C4-2B (cell line): ENCODE measurements at regions not wholly inside any gene's neighbourhood (a gene's known extent, or its start where the extent isn't known, plus 50 kb on each side); places are given as distances from the start of the nearest gene placed in this dataset.

Source experiments
- H3K27ac ChIP-seq: fragments of 450-650 bp; 2 replicates; pipeline ENCODE4 v1.5.1; 2017
- ZFX ChIP-seq: fragments of 450-650 bp; IDR thresholded peaks from 2 replicates; pipeline ENCODE4 v1.6.1; 2017
- TF ChIP-seq, protein P1 (sequence below): fragments of 450-650 bp; conservative IDR thresholded peaks from 2 replicates; pipeline ENCODE4 v1.5.1; 2017; ENCODE audit warnings: mild to moderate bottlenecking

DNA sequence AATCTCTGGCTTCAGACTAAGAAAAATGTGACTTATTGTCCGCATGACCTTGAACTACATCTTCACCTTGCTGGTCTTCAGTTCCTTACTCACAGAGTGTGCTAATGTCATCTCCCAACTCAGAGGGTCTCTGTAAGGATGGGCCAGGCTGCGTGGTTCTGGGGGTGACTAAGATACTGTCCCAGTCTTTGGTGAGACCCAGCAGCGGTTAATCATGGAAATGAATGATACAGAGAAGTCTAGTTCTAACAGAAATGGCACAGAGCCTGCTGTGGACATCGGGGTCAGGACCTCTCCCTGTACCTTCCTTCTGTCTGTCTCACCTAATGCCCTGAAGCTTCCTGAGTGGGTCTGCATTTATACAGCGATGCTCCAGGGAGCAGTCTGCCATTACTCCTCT is 662.7 kb upstream of the HS6ST1 start:
- no peak for TF ChIP-seq ZFX
- TF ChIP-seq, protein P1, sequence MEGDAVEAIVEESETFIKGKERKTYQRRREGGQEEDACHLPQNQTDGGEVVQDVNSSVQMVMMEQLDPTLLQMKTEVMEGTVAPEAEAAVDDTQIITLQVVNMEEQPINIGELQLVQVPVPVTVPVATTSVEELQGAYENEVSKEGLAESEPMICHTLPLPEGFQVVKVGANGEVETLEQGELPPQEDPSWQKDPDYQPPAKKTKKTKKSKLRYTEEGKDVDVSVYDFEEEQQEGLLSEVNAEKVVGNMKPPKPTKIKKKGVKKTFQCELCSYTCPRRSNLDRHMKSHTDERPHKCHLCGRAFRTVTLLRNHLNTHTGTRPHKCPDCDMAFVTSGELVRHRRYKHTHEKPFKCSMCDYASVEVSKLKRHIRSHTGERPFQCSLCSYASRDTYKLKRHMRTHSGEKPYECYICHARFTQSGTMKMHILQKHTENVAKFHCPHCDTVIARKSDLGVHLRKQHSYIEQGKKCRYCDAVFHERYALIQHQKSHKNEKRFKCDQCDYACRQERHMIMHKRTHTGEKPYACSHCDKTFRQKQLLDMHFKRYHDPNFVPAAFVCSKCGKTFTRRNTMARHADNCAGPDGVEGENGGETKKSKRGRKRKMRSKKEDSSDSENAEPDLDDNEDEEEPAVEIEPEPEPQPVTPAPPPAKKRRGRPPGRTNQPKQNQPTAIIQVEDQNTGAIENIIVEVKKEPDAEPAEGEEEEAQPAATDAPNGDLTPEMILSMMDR, result no peak

DNA sequence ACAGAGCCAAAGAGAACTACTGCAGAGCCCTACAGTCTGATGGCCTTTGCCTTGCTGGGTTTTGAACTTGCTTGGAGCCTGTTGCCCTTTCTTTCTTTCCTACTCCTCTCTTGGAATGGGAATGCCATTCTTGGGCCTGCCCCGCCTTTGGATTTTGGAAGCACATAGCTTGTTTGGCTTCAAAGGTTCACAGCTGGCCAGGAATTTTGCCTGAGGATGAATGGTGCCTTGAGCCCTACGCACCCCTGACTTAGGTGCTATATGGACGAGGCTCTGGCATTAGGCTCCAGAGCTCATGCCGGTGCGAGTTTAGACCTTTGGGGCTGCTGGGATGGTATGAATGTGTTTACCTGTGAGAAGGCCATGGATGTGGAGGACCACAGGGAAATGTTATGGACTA is 663.3 kb upstream of the HS6ST1 start:
- no peak overlapping the region for H3K27ac ChIP-seq
- no peak for TF ChIP-seq ZFX
- TF ChIP-seq, protein P1, result no peak

More for the DNA sequence above, 662.7 kb upstream of the HS6ST1 start:
- no peak overlapping the region for H3K27ac ChIP-seq

DNA sequence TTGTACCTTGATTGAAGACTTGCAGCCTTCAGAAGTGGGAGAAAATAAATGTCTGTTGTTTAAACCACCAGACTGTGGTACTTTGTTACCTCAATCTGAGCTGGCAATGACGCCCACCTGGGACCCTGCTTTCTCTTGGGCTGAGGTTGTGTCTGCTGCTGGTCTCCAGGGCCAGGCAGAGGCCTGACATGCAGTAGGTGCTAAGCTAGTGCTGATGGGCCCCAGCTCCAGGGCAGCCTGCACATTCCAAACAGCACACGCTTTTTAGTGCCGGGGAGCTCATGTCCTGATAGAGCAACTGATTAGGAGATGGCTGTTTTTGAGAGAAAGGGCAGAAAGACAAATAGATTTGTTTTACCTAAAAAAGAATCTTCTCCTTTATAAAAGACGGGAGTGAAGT is 664.0 kb upstream of the HS6ST1 start:
- TF ChIP-seq, protein P1, result no peak
- no peak for TF ChIP-seq ZFX
- no peak overlapping the region for H3K27ac ChIP-seq

DNA sequence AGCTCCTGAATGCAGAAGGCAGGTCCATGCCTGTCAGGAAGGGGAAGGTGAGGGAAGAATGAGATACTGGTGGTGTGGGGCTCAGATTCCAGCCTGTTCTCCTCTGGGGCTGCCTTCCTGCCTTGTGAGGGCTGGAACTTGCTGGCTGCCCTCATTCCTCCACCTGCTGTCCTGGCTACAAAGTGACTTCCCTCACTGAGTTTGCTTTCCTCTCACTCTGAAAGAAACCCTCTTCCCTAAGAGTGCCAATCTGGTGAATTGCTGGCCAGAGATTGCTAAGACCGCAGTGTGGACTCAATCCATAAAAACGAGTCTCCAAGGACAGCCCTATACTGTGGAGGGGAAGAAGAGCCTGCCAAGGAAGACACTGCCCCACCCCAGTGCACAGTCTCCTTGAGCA is 664.4 kb upstream of the HS6ST1 start:
- H3K27ac ChIP-seq, result no peak overlapping the region
- no peak for TF ChIP-seq ZFX
- TF ChIP-seq, protein P1, result no peak

DNA sequence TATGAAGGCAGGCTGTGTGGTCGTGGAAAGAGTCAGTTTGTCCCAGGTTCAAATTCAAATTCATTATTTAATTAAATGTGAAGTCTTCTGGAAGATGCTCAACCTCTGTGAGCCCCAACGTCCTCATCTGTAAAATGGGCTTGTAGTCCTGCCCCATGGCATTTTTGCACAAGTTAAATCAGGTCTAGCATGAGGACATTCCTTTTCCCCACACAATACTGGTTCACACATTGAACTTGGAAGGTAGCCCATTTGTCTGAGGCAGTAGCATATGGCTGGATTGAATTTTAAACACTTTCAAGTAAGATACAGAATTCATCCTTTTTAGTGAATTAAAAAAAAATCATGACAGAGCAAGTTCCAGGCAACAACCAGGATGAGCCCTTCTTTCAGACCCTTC is 665.4 kb upstream of the HS6ST1 start:
- TF ChIP-seq, protein P1, result no peak
- no peak for TF ChIP-seq ZFX

DNA sequence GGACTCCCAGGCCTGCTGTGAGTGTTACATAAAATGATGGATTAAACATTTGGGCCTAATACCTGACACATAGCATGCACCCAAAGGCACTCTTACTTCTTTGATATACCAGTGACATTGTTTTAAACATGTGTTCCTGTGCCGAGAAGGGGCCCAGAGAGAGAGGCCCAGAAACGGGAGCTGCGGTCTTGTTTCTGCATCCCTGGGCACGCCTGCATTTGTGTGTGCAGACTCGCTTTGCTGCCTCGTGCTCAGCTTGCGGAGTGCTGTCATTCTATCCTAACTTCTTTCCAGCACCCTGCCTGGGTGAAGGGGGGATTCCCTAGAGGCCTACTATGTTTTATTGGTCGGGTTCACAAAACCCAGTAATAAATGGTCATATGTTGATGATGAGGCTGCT is 666.2 kb upstream of the HS6ST1 start:
- no peak for TF ChIP-seq ZFX
- TF ChIP-seq, protein P1, result no peak

More for the DNA sequence above, 665.4 kb upstream of the HS6ST1 start:
- no peak overlapping the region for H3K27ac ChIP-seq

DNA sequence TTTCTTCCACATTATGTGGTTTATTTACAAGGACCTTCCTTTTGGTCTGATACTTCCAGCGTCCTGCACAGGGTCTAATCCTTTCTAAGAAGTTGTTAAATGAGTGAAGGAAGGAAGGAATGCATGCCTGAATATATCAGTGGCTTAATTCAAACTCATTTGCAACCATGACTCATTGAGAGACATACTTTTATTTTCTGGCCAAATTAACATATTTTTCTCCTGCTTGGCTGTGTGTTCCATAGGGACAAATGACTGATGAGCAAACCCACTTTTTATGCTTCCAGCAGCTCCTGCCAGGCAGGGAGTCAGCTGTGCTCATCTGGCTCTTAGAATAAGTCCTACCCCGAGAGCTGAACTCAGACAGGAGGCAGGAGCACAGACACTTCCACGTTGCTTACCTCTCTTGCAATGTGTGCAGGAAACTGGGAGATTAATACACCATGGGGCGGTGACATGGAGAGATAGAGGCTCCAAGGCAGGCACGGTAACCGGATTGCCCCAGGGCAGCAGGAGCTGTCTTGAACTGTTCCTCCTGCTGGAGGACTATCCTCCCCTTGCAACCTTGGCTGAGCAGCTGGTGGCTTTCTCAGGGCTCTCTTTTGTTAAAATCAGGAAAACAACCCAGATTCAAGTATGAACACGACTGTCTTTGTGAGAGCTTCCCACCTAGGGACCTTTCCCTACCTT is 667.5 kb upstream of the HS6ST1 start:
- TF ChIP-seq ZFX, result no peak

More for the DNA sequence above, 666.2 kb upstream of the HS6ST1 start:
- H3K27ac ChIP-seq, result no peak overlapping the region

DNA sequence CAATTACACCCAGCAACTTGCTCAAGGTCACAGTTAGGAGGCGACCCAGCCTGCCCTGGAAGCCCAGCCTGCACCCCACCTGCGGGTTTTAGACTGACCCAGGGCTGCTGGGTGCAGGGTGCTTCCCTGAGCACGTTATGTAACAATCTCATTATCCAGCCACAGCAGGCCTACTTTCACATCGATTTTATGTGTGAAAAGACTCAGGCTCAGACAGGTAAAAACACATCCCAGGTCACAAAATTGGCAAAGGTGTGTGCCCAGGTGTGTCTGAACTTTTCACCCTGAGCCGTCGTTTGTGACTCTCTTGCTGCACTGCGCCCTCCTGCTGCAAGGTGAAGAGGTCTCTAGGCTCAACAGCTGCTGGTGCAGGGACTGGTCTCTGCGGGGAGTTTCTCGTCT is 668.2 kb upstream of the HS6ST1 start:
- TF ChIP-seq, protein P1, result no peak
- TF ChIP-seq ZFX, result no peak
- H3K27ac ChIP-seq, result no peak overlapping the region

More for the DNA sequence above, 667.5 kb upstream of the HS6ST1 start:
- H3K27ac ChIP-seq, result no peak overlapping the region
